ENCODE measurements at regions not wholly inside any gene's neighbourhood (a gene's known extent, or its start where the extent isn't known, plus 50 kb on each side); places are given as distances from the start of the nearest gene placed in this dataset.

- Histone ChIP-seq H3K79me2 (ENCODE audit: control insufficient read depth, insufficient read depth, low read length) (no peaks in the 10 kb centered on the region), H3K9me3 (ENCODE audit: control insufficient read depth, insufficient read depth, low read depth, low read length) (no peaks in the 10 kb centered on the region), H3K4me2 (ENCODE audit: extremely low read depth, insufficient read depth, low read length) (no peak overlapping the region), H3K4me3 (replicated peaks in 1 of 4; ENCODE audit: control extremely low read depth in 1 of 4, insufficient read depth in 1 of 4, low read depth in 3 of 4, low read length in 4 of 4) (no peak overlapping the region), H3K27me3 (ENCODE audit: control insufficient read depth, insufficient read depth, low read length) (no peaks in the 10 kb centered on the region), H3K9ac (ENCODE audit: insufficient read depth, low read length) (no peak overlapping the region), H3K27ac (ENCODE audit: insufficient read depth, low read length) (no peak overlapping the region), H3K4me1 (ENCODE audit: control insufficient read depth, extremely low read depth, insufficient read depth, low read length) (peaks cover 3% of the 10 kb centered on the region), H2AFZ (ENCODE audit: low read length) (no peak overlapping the region), H3K36me3 (ENCODE audit: control insufficient read depth, insufficient read depth, low read length) (no peaks in the 10 kb centered on the region), H4K20me1 (ENCODE audit: control insufficient read depth, extremely low read depth, insufficient read depth, low read length) (no peaks in the 10 kb centered on the region)
- no peak for DNase-seq (ENCODE audit: low read depth in 2 of 2)
- TF ChIP-seq EZH2 (IDR thresholded peaks at IDR 0.05; ENCODE audit: low read length, missing control alignments) = no peak
- no peak for TF ChIP-seq CTCF (conservative IDR thresholded peaks at IDR 0.05 in 1 of 2, IDR thresholded peaks at IDR 0.05 in 1 of 2; ENCODE audit: low read depth in 1 of 2, low read length in 2 of 2)
Observed at GRCh38 chr12:107457362-107457935, 228.2 kb upstream of the PWP1 start.

GRCh38 chr12:107458163-107458562, 227.4 kb upstream of the PWP1 start:
- H3K27me3 ChIP-seq (ENCODE audit: control insufficient read depth, insufficient read depth, low read length) = no peaks in the 10 kb centered on the region
- H3K27ac ChIP-seq (ENCODE audit: insufficient read depth, low read length) = no peak overlapping the region
- no peaks in the 10 kb centered on the region for H3K9me3 ChIP-seq (ENCODE audit: control insufficient read depth, insufficient read depth, low read depth, low read length)
- H3K4me3 ChIP-seq (replicated peaks in 1 of 4; ENCODE audit: control extremely low read depth in 1 of 4, insufficient read depth in 1 of 4, low read depth in 3 of 4, low read length in 4 of 4) = no peak overlapping the region
- H3K36me3 ChIP-seq (ENCODE audit: control insufficient read depth, insufficient read depth, low read length) = no peaks in the 10 kb centered on the region
- TF ChIP-seq CTCF (conservative IDR thresholded peaks at IDR 0.05 in 1 of 2, IDR thresholded peaks at IDR 0.05 in 1 of 2; ENCODE audit: low read depth in 1 of 2, low read length in 2 of 2) = no peak
- TF ChIP-seq EZH2 (IDR thresholded peaks at IDR 0.05; ENCODE audit: low read length, missing control alignments) = no peak
- H4K20me1 ChIP-seq (ENCODE audit: control insufficient read depth, extremely low read depth, insufficient read depth, low read length) = no peaks in the 10 kb centered on the region
- no peak overlapping the region for H2AFZ ChIP-seq (ENCODE audit: low read length)
- H3K4me1 ChIP-seq (ENCODE audit: control insufficient read depth, extremely low read depth, insufficient read depth, low read length) = peaks cover 3% of the 10 kb centered on the region
- H3K9ac ChIP-seq (ENCODE audit: insufficient read depth, low read length) = no peak overlapping the region
- no peak overlapping the region for H3K4me2 ChIP-seq (ENCODE audit: extremely low read depth, insufficient read depth, low read length)
- DNase-seq (ENCODE audit: low read depth in 2 of 2) = peak in 1 of 2 donors; percentile 16
- H3K79me2 ChIP-seq (ENCODE audit: control insufficient read depth, insufficient read depth, low read length) = no peaks in the 10 kb centered on the region

GRCh38 chr12:107458990-107459389, 226.6 kb upstream of the PWP1 start:
- Histone ChIP-seq H3K9ac (ENCODE audit: insufficient read depth, low read length) (no peak overlapping the region), H3K79me2 (ENCODE audit: control insufficient read depth, insufficient read depth, low read length) (no peaks in the 10 kb centered on the region), H3K4me3 (replicated peaks in 1 of 4; ENCODE audit: control extremely low read depth in 1 of 4, insufficient read depth in 1 of 4, low read depth in 3 of 4, low read length in 4 of 4) (no peak overlapping the region), H3K27me3 (ENCODE audit: control insufficient read depth, insufficient read depth, low read length) (no peaks in the 10 kb centered on the region), H2AFZ (ENCODE audit: low read length) (no peak overlapping the region), H3K27ac (ENCODE audit: insufficient read depth, low read length) (no peak overlapping the region), H4K20me1 (ENCODE audit: control insufficient read depth, extremely low read depth, insufficient read depth, low read length) (no peaks in the 10 kb centered on the region), H3K4me1 (ENCODE audit: control insufficient read depth, extremely low read depth, insufficient read depth, low read length) (peaks cover 3% of the 10 kb centered on the region), H3K9me3 (ENCODE audit: control insufficient read depth, insufficient read depth, low read depth, low read length) (no peaks in the 10 kb centered on the region), H3K4me2 (ENCODE audit: extremely low read depth, insufficient read depth, low read length) (no peak overlapping the region), H3K36me3 (ENCODE audit: control insufficient read depth, insufficient read depth, low read length) (no peaks in the 10 kb centered on the region)
- DNase-seq (ENCODE audit: low read depth in 2 of 2) = no peak
- TF ChIP-seq EZH2 (IDR thresholded peaks at IDR 0.05; ENCODE audit: low read length, missing control alignments) = no peak
- no peak for TF ChIP-seq CTCF (conservative IDR thresholded peaks at IDR 0.05 in 1 of 2, IDR thresholded peaks at IDR 0.05 in 1 of 2; ENCODE audit: low read depth in 1 of 2, low read length in 2 of 2)

Data from fibroblast of lung (primary cell).